ENCODE measurements at regions not wholly inside any gene's neighbourhood (a gene's known extent, or its start where the extent isn't known, plus 50 kb on each side); places are given as distances from the start of the nearest gene placed in this dataset.

GRCh38 chr14:98853063-98853729, 418.8 kb downstream of the BCL11B start:
- no peak for TF ChIP-seq CTCF (IDR thresholded peaks at IDR 0.05)
- H3K4me1 ChIP-seq: no peaks in the 10 kb centered on the region
- intact Hi-C loops (cut with DNase I): no loop called here
- H3K27me3 ChIP-seq (ENCODE audit: insufficient read depth in 3 of 3, low read length in 2 of 3): peaks cover 0 to 8% (median 1%) of the 10 kb centered on the region in 3 donors
- WGBS, 3 donors: 76 to 80% (median 79%) methylated on average over 10 of the region's 10 CpGs
- peaks cover 6% of the 10 kb centered on the region for H3K9me3 ChIP-seq
- DNase-seq (no peak), ATAC-seq (no peak)
- no peaks in the 10 kb centered on the region for H3K36me3 ChIP-seq (ENCODE audit: insufficient read depth in 1 of 2, low read depth in 1 of 2)
- H3K4me3 ChIP-seq: no peak overlapping the region
- H3K27ac ChIP-seq: no peak overlapping the region

GRCh38 chr14:98855926-98856715, 415.9 kb downstream of the BCL11B start:
- no peak for TF ChIP-seq CTCF (IDR thresholded peaks at IDR 0.05)
- intact Hi-C loops (cut with DNase I): no loop called here
- Histone ChIP-seq H3K4me1 (no peaks in the 10 kb centered on the region), H3K27me3 (ENCODE audit: insufficient read depth in 3 of 3, low read length in 2 of 3) (peaks cover 0 to 14% (median 1%) of the 10 kb centered on the region in 3 donors), H3K4me3 (no peak overlapping the region), H3K36me3 (ENCODE audit: insufficient read depth in 1 of 2, low read depth in 1 of 2) (no peaks in the 10 kb centered on the region), H3K27ac (no peak overlapping the region), H3K9me3 (no peaks in the 10 kb centered on the region)
- 90 to 92% (median 91%) methylated on average over 13 of the region's 13 CpGs for WGBS, 3 donors
- DNase-seq: no peak
- ATAC-seq: no peak

- intact Hi-C loops (cut with DNase I): no loop called here
- no peak for TF ChIP-seq CTCF (IDR thresholded peaks at IDR 0.05)
- ATAC-seq (no peak), DNase-seq (no peak)
- Histone ChIP-seq H3K27me3 (ENCODE audit: insufficient read depth in 3 of 3, low read length in 2 of 3) (peaks cover 0 to 17% (median 1%) of the 10 kb centered on the region in 3 donors), H3K4me1 (no peaks in the 10 kb centered on the region), H3K36me3 (ENCODE audit: insufficient read depth in 1 of 2, low read depth in 1 of 2) (no peaks in the 10 kb centered on the region), H3K4me3 (no peak overlapping the region), H3K9me3 (no peaks in the 10 kb centered on the region), H3K27ac (no peak overlapping the region)
- 54 to 74% (median 55%) methylated on average over 7 of the region's 7 CpGs for WGBS, 3 donors
Observed at GRCh38 chr14:98858158-98858557, 413.8 kb downstream of the BCL11B start.

DNA sequence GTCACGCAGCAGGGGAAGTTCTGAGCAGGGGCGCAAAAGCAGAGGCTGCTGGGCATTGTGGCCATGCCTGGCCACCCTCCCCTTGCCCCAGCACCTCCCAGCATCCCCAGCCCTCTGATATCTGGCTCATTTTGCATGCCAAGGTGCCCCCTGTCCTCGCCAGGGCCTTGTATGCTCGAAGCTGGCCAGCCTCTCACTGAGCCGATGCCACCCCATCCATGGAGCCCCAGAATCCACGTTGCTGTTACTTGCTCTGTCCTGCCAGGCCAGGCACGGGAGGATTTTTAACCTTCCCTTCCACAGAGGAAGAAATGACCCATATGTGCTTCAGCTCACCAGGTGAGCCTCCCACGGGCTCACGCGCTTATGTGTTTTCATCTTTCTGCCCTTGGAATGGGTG, 413.4 kb downstream of the BCL11B start:
- H3K27ac ChIP-seq: no peak overlapping the region
- 77 to 83% (median 79%) methylated on average over 10 of the region's 10 CpGs for WGBS, 3 donors
- H3K36me3 ChIP-seq (ENCODE audit: insufficient read depth in 1 of 2, low read depth in 1 of 2): no peaks in the 10 kb centered on the region
- DNase-seq (no peak), ATAC-seq (no peak)
- peaks cover 0 to 17% (median 1%) of the 10 kb centered on the region in 3 donors for H3K27me3 ChIP-seq (ENCODE audit: insufficient read depth in 3 of 3, low read length in 2 of 3)
- H3K9me3 ChIP-seq: no peaks in the 10 kb centered on the region
- no peaks in the 10 kb centered on the region for H3K4me1 ChIP-seq
- intact Hi-C loops (cut with DNase I): no loop called here
- no peak for TF ChIP-seq CTCF (IDR thresholded peaks at IDR 0.05)
- H3K4me3 ChIP-seq: no peak overlapping the region

Measured in psoas muscle (tissue), 7 donors.